Vagina (tissue), 2 donors: ENCODE measurements at regions not wholly inside any gene's neighbourhood (a gene's known extent, or its start where the extent isn't known, plus 50 kb on each side); places are given as distances from the start of the nearest gene placed in this dataset.

Source experiments
- CTCF ChIP-seq, 3 experiments: fragments of 450-650 bp in 2 of 3; fragments of 200-600 bp in 1 of 3; sonication (generic) in 1 of 3; IDR thresholded peaks; one replicate each; pipeline ENCODE4 v1.5.1; 2017 to 2019; ENCODE audit warnings: antibody characterized with exemption in 3 of 3, mild to moderate bottlenecking in 2 of 3, moderate library complexity in 2 of 3
- POLR2A ChIP-seq, 2 donors: fragments of 450-650 bp; IDR thresholded peaks; one replicate each; pipeline ENCODE4 v1.6.1; 2017; ENCODE audit warnings: antibody characterized with exemption in 2 of 2, mild to moderate bottlenecking in 2 of 2, moderate library complexity in 2 of 2
- POLR2AphosphoS5 ChIP-seq, 2 donors: sonication (generic); formaldehyde crosslinking; IDR thresholded peaks; one replicate each; pipeline ENCODE4 v1.9.0; 2017; ENCODE audit warnings: antibody characterized with exemption in 2 of 2, mild to moderate bottlenecking in 2 of 2, low read depth in 1 of 2; ENCODE audit not compliant: insufficient read depth in 1 of 2

GRCh38 chr7:69182596-69183467, 415.4 kb upstream of the AUTS2 start:
- TF ChIP-seq CTCF (IDR thresholded peaks at IDR 0.05): no peak
- no peak for TF ChIP-seq POLR2AphosphoS5 (IDR thresholded peaks at IDR 0.05; ENCODE audit: insufficient read depth in 1 of 2, low read depth in 1 of 2)
- TF ChIP-seq POLR2A (IDR thresholded peaks at IDR 0.05): no peak
